B cell (primary cell): ENCODE measurements at regions not wholly inside any gene's neighbourhood (a gene's known extent, or its start where the extent isn't known, plus 50 kb on each side); places are given as distances from the start of the nearest gene placed in this dataset.

ENCODE experiments used
- ATAC-seq: fragments of 200-7000 bp; cut with Tn5 transposase; one replicate; pipeline ENCODE4 v1.10.0; 2021; ENCODE audit warnings: low read depth, mild to moderate bottlenecking, moderate number of reproducible peaks, moderate library complexity
- CTCF ChIA-PET: fragments of 350-600 bp; sonication (Branson Sonifier 250); formaldehyde crosslinking; loops from one replicate; lab custom pipeline; 2021; ENCODE audit warnings: antibody characterized with exemption, inconsistent platforms; lab: Charles Lee
- POLR2A ChIA-PET: fragments of 350-600 bp; sonication (Branson Sonifier 250); formaldehyde crosslinking; loops from one replicate; lab custom pipeline; 2021; ENCODE audit warnings: antibody characterized with exemption; lab: Charles Lee
- DNase-seq: peaks from one replicate; pipeline ENCODE4 v3.0.0; 2013
- H2AFZ ChIP-seq: 2 replicates; pipeline ENCODE4 v1.6.1; 2012; ENCODE audit warnings: mild to moderate bottlenecking, low read depth, low read length; ENCODE audit not compliant: insufficient read depth, poor library complexity, severe bottlenecking
- H3K27ac ChIP-seq, 2 donors: 1 replicate in 1 of 2; 2 replicates in 1 of 2; pipeline ENCODE4 v1.5.1; 2012 to 2013; ENCODE audit warnings: low read length in 2 of 2, mild to moderate bottlenecking in 2 of 2, moderate library complexity in 1 of 2
- H3K27me3 ChIP-seq, 4 experiments: fragments of 200-600 bp in 1 of 4; sonication (generic) in 1 of 4; replicated peaks in 1 of 4; 1 replicate in 2 of 4; 2 replicates in 2 of 4; pipeline versions ENCODE4 v1.6.1 to v1.7.0; 2013 to 2016; ENCODE audit warnings: low read length in 3 of 4, mild to moderate bottlenecking in 2 of 4, mixed read lengths in 1 of 4, moderate library complexity in 1 of 4; ENCODE audit not compliant: insufficient read depth in 4 of 4, control insufficient read depth in 3 of 4; ENCODE audit errors: control extremely low read depth in 1 of 4
- H3K36me3 ChIP-seq, 2 experiments: replicated peaks in 1 of 2; 1 replicate in 1 of 2; 2 replicates in 1 of 2; pipeline versions ENCODE4 v1.6.1 to v1.7.1; 2013; ENCODE audit warnings: low read length in 1 of 2; ENCODE audit not compliant: insufficient read depth in 2 of 2, control insufficient read depth in 1 of 2; ENCODE audit errors: control extremely low read depth in 1 of 2, extremely low read depth in 1 of 2
- H3K4me1 ChIP-seq, 2 donors: fragments of 200-600 bp in 1 of 2; sonication (generic) in 1 of 2; 1 replicate in 1 of 2; 2 replicates in 1 of 2; pipeline versions ENCODE4 v1.5.1 to v1.6.1; 2013 to 2017; ENCODE audit warnings: low read length in 2 of 2; ENCODE audit not compliant: control insufficient read depth in 2 of 2, insufficient read depth in 2 of 2
- H3K4me2 ChIP-seq: replicated peaks from 2 replicates; pipeline ENCODE3; 2012; ENCODE audit warnings: mild to moderate bottlenecking, low read depth, low read length; ENCODE audit not compliant: poor library complexity, severe bottlenecking
- H3K4me3 ChIP-seq, 5 experiments: fragments of 200-600 bp in 1 of 5; sonication (generic) in 1 of 5; 1 replicate in 3 of 5; 2 replicates in 2 of 5; pipeline versions ENCODE4 v1.5.1 to v1.7.0; 2011 to 2016; ENCODE audit warnings: low read length in 4 of 5, mild to moderate bottlenecking in 4 of 5, low read depth in 2 of 5, control low read depth in 1 of 5, moderate library complexity in 1 of 5; ENCODE audit not compliant: insufficient read depth in 1 of 5; ENCODE audit errors: control extremely low read depth in 1 of 5, extremely low read depth in 1 of 5
- H3K79me2 ChIP-seq: fragments of 200-600 bp; sonication (generic); one replicate; pipeline ENCODE4 v1.6.0; 2016; ENCODE audit warnings: low read length; ENCODE audit not compliant: control insufficient read depth, insufficient read depth
- H3K9ac ChIP-seq: fragments of 200-600 bp; sonication (generic); 2 replicates; pipeline ENCODE4 v1.6.1; 2017; ENCODE audit warnings: mild to moderate bottlenecking, low read length, moderate library complexity
- H3K9me3 ChIP-seq, 3 donors: one replicate each; pipeline versions ENCODE4 v1.6.1 to v1.7.1; 2013; ENCODE audit warnings: low read length in 2 of 3; ENCODE audit not compliant: control insufficient read depth in 2 of 3, insufficient read depth in 1 of 3; ENCODE audit errors: control extremely low read depth in 1 of 3
- H4K20me1 ChIP-seq: 2 replicates; pipeline ENCODE4 v1.6.0; 2012; ENCODE audit warnings: mild to moderate bottlenecking, low read length; ENCODE audit not compliant: insufficient read depth, control insufficient read depth, poor library complexity, severe bottlenecking
- H3K27ac Mint-ChIP-seq: one replicate; pipeline ENCODE4 v1.8.0; 2021; ENCODE audit warnings: mixed read lengths
- H3K27me3 Mint-ChIP-seq: one replicate; pipeline ENCODE4 v1.8.0; 2021; ENCODE audit warnings: mixed read lengths
- H3K4me1 Mint-ChIP-seq: one replicate; pipeline ENCODE4 v1.8.0; 2021; ENCODE audit warnings: mixed read lengths
- H3K4me3 Mint-ChIP-seq: one replicate; pipeline ENCODE4 v1.8.0; 2021; ENCODE audit warnings: mixed read lengths
- H3K9me3 Mint-ChIP-seq: one replicate; pipeline ENCODE4 v1.8.0; 2022; ENCODE audit warnings: mixed read lengths; ENCODE audit not compliant: insufficient read depth
- EZH2 ChIP-seq: IDR thresholded peaks from 2 replicates; pipeline ENCODE4 v1.6.1; 2012; ENCODE audit warnings: borderline replicate concordance, low read depth, mild to moderate bottlenecking, moderate library complexity, low read length; ENCODE audit not compliant: insufficient read depth, poor library complexity, severe bottlenecking
- WGBS: methylation state at CpG from one replicate; pipeline ENCODE4 v1.1.5; 2013; ENCODE audit warnings: missing lambda C conversion rate; ENCODE audit not compliant: insufficient coverage; 5-methylcytosine and 5-hydroxymethylcytosine counted together
- intact Hi-C: fragments of 100-400 bp; cut with micrococcal nuclease; formaldehyde crosslinking; loops from one replicate; pipeline ENCODE4 v1.10.0; 2022
- TF ChIP-seq, protein P1 (sequence below): fragments of 200-600 bp; IDR thresholded peaks from one replicate; pipeline ENCODE4 v1.8.0; 2022; ENCODE audit warnings: antibody characterized with exemption, mild to moderate bottlenecking

DNA sequence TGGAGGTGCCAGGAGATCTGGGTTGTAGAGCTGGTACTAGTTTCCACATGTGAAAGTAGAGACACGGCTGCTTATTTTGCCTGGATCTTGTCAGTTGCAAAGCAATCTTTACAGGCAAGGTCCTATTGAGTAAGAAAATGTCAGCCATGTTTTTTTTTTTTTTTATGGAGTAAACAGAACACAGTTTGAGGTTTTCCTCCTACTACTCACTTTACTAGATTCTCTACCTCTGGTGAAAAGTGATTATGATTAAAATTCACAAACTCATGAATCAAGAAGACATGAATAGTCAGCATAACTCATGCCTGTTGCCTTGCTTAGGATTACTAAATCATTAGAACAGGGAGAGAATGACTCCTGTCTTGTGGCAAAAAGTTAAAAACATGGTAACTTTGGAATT is 70.1 kb upstream of the PNPT1 start:
- H4K20me1 ChIP-seq, result no peaks in the 10 kb centered on the region
- H3K27ac ChIP-seq, result no peak overlapping the region
- no CpG with 5 or more reads among the region's 1 CpG for WGBS
- H3K4me1 ChIP-seq, result no peaks in the 10 kb centered on the region
- H3K4me3 Mint-ChIP-seq, result no peak overlapping the region
- DNase-seq (no peak), ATAC-seq (no peak)
- no peaks in the 10 kb centered on the region for H3K79me2 ChIP-seq
- peaks cover 0 to 3% (median 1%) of the 10 kb centered on the region in 4 experiments for H3K27me3 ChIP-seq
- H3K9me3 ChIP-seq, result no peaks in the 10 kb centered on the region
- POLR2A ChIA-PET, result no interaction called here
- no peak overlapping the region for H3K4me2 ChIP-seq
- peaks cover 2% of the 10 kb centered on the region for H3K9me3 Mint-ChIP-seq
- CTCF ChIA-PET, result no interaction called here
- H3K36me3 ChIP-seq, result no peaks in the 10 kb centered on the region
- TF ChIP-seq, protein P1, sequence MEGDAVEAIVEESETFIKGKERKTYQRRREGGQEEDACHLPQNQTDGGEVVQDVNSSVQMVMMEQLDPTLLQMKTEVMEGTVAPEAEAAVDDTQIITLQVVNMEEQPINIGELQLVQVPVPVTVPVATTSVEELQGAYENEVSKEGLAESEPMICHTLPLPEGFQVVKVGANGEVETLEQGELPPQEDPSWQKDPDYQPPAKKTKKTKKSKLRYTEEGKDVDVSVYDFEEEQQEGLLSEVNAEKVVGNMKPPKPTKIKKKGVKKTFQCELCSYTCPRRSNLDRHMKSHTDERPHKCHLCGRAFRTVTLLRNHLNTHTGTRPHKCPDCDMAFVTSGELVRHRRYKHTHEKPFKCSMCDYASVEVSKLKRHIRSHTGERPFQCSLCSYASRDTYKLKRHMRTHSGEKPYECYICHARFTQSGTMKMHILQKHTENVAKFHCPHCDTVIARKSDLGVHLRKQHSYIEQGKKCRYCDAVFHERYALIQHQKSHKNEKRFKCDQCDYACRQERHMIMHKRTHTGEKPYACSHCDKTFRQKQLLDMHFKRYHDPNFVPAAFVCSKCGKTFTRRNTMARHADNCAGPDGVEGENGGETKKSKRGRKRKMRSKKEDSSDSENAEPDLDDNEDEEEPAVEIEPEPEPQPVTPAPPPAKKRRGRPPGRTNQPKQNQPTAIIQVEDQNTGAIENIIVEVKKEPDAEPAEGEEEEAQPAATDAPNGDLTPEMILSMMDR, result no peak
- no peak for TF ChIP-seq EZH2
- H3K27me3 Mint-ChIP-seq, result peaks cover 32% of the 10 kb centered on the region
- intact Hi-C loops, result no loop called here
- no peak overlapping the region for H2AFZ ChIP-seq
- H3K9ac ChIP-seq, result no peak overlapping the region
- H3K4me1 Mint-ChIP-seq, result no peaks in the 10 kb centered on the region
- H3K4me3 ChIP-seq, result no peak overlapping the region
- no peak overlapping the region for H3K27ac Mint-ChIP-seq

DNA sequence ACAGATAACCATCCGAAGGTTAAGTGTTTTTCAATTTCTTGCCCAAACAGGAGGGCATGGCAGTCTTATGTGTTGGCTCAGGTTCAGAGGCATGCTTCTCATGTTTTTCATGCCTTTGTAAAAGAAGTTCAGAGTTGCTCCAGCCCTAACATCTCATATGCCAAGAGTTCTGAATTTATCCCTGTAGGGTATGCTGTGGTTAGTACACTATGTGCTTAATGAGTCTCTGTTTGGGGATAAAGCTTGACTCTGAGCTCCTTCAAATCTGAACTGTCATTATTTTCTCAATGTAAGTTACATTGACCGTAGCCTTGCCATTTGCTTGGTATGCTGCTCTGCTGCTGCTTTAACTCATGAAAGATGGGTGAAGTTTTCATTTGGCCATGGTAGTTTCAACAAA is 67.9 kb upstream of the PNPT1 start:
- Mint-ChIP-seq H3K4me1 (no peaks in the 10 kb centered on the region), H3K4me3 (no peak overlapping the region), H3K9me3 (no peaks in the 10 kb centered on the region), H3K27me3 (peaks cover 30% of the 10 kb centered on the region), H3K27ac (no peak overlapping the region)
- no peak overlapping the region for H3K4me2 ChIP-seq
- CTCF ChIA-PET, result no interaction called here
- DNase-seq (no peak), ATAC-seq (no peak)
- intact Hi-C loops, result no loop called here
- POLR2A ChIA-PET, result no interaction called here
- TF ChIP-seq, protein P1, result no peak
- no peak for TF ChIP-seq EZH2
- no peaks in the 10 kb centered on the region for H3K4me1 ChIP-seq
- H3K4me3 ChIP-seq, result no peak overlapping the region
- H2AFZ ChIP-seq, result no peak overlapping the region
- WGBS, result 100% methylated on average over 1 of the region's 2 CpGs
- H3K36me3 ChIP-seq, result no peaks in the 10 kb centered on the region
- no peaks in the 10 kb centered on the region for H3K9me3 ChIP-seq
- no peak overlapping the region for H3K9ac ChIP-seq
- no peak overlapping the region for H3K27ac ChIP-seq
- no peaks in the 10 kb centered on the region for H4K20me1 ChIP-seq
- H3K79me2 ChIP-seq, result no peaks in the 10 kb centered on the region
- H3K27me3 ChIP-seq, result peaks cover 0 to 3% (median 1%) of the 10 kb centered on the region in 4 experiments
